Naive B cell (primary cell): ENCODE measurements at regions not wholly inside any gene's neighbourhood (a gene's known extent, or its start where the extent isn't known, plus 50 kb on each side); places are given as distances from the start of the nearest gene placed in this dataset.
A peak's percentile ranks its signal among the peaks of the same experiment; 100 is the strongest.
"Not testable (repeated sequence)": the region's sequence is repeated elsewhere in the genome, so short reads cannot be mapped to it uniquely, and the experiment has no call there.

Experiments
- ATAC-seq, 2 donors: fragments of 150-1000 bp; cut with Tn5 transposase; 2 replicates each; pipeline ENCODE4 v1.10.0; 2021; ENCODE audit warnings: low read depth in 2 of 2, mild to moderate bottlenecking in 2 of 2, moderate library complexity in 2 of 2
- DNase-seq: peaks from one replicate; pipeline ENCODE4 v3.0.0; 2022
- H3K27ac Mint-ChIP-seq, 6 donors: one replicate each; pipeline ENCODE4 v1.8.0; 2020 to 2022; ENCODE audit warnings: mild to moderate bottlenecking in 6 of 6, mixed read lengths in 6 of 6, moderate library complexity in 5 of 6, inconsistent platforms in 2 of 6
- H3K27me3 Mint-ChIP-seq, 3 donors: one replicate each; pipeline ENCODE4 v1.8.0; 2021 to 2022; ENCODE audit warnings: mixed read lengths in 3 of 3, mild to moderate bottlenecking in 1 of 3
- H3K36me3 Mint-ChIP-seq, 2 donors: one replicate each; pipeline ENCODE4 v1.8.0; 2020 to 2022; ENCODE audit warnings: mixed read lengths in 2 of 2, inconsistent platforms in 1 of 2, mild to moderate bottlenecking in 1 of 2
- H3K4me1 Mint-ChIP-seq, 3 donors: one replicate each; pipeline ENCODE4 v1.8.0; 2020 to 2022; ENCODE audit warnings: mixed read lengths in 3 of 3, inconsistent platforms in 1 of 3, mild to moderate bottlenecking in 1 of 3, moderate library complexity in 1 of 3
- H3K4me3 Mint-ChIP-seq, 8 donors: one replicate each; pipeline ENCODE4 v1.8.0; 2020 to 2022; ENCODE audit warnings: mild to moderate bottlenecking in 8 of 8, mixed read lengths in 8 of 8, moderate library complexity in 8 of 8, inconsistent platforms in 2 of 8
- H3K9me3 Mint-ChIP-seq, 7 donors: one replicate each; pipeline ENCODE4 v1.8.0; 2020 to 2022; ENCODE audit warnings: mixed read lengths in 7 of 7, mild to moderate bottlenecking in 5 of 7, inconsistent platforms in 2 of 7, moderate library complexity in 1 of 7

GRCh38 chr5:168121138-168121494 is 170.3 kb upstream of the WWC1 start:
- DNase-seq (no peak), ATAC-seq (no peak)
- peaks cover 0 to 7% of the 10 kb centered on the region in 2 donors for H3K36me3 Mint-ChIP-seq
- H3K4me1 Mint-ChIP-seq, result no peaks in the 10 kb centered on the region
- peak overlapping the region in 1 of 6 donors; percentile 46 for H3K27ac Mint-ChIP-seq
- H3K27me3 Mint-ChIP-seq, result no peaks in the 10 kb centered on the region
- H3K4me3 Mint-ChIP-seq, result no peak overlapping the region
- H3K9me3 Mint-ChIP-seq, result peaks cover 0 to 5% (median 0%) of the 10 kb centered on the region in 7 donors

GRCh38 chr5:168123631-168124528 is 167.6 kb upstream of the WWC1 start:
- Mint-ChIP-seq H3K27ac (no peak overlapping the region), H3K27me3 (no peaks in the 10 kb centered on the region), H3K9me3 (peaks cover 0 to 7% (median 0%) of the 10 kb centered on the region in 7 donors), H3K36me3 (peaks cover 0 to 7% of the 10 kb centered on the region in 2 donors), H3K4me1 (no peaks in the 10 kb centered on the region), H3K4me3 (no peak overlapping the region)
- DNase-seq, result no peak
- ATAC-seq, result no peak

DNA sequence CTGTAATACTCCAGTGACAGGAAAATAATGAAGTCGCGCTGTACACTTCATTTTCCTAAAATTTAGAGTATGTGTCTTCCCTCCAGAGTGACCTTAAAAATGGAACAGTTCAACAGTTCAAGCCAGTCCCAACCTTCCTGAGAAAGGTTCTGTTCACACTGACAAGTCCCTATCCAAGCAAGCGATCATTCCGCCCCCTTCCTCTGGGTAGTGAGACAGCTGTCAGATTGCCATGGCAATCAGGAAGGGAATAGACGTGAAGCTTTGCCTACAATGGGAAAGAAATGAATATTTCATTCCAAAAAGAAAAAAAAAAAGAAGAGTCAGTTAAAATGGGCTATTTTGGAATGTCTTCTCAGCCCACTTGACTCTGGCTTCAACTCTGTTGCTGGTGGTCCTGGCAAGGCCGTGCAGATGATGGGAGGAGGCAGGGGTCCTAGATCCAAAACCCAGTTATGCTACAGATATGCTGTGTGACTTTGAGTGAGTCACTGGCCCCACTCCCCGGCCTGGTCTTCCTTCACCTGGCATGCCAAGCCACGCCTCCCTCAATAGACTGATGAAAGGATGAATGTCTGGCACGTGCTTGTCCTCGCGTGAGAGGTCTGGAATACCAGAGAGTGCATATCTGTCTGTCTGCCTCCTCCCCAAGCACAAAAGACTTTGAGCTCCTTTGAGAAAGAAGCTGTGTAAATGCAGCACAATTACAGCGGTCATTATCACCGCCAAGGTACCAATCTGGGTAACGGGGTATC is 165.8 kb upstream of the WWC1 start:
- DNase-seq (no peak), ATAC-seq (no peak)
- Mint-ChIP-seq H3K9me3 (peaks cover 0 to 9% (median 0%) of the 10 kb centered on the region in 7 donors), H3K27ac (peak overlapping the region in 1 of 6 donors; percentile 35), H3K4me1 (no peaks in the 10 kb centered on the region), H3K27me3 (no peaks in the 10 kb centered on the region), H3K4me3 (no peak overlapping the region), H3K36me3 (peaks cover 0 to 7% of the 10 kb centered on the region in 2 donors)

GRCh38 chr5:168126606-168127005 is 164.8 kb upstream of the WWC1 start:
- Mint-ChIP-seq H3K36me3 (peaks cover 0 to 7% of the 10 kb centered on the region in 2 donors), H3K9me3 (peaks cover 0 to 9% (median 0%) of the 10 kb centered on the region in 7 donors), H3K27me3 (no peaks in the 10 kb centered on the region), H3K27ac (no peak overlapping the region), H3K4me1 (no peaks in the 10 kb centered on the region), H3K4me3 (no peak overlapping the region)
- no peak for DNase-seq
- ATAC-seq, result no peak

GRCh38 chr5:168128111-168128510 is 163.3 kb upstream of the WWC1 start:
- H3K27ac Mint-ChIP-seq, result no peak overlapping the region
- H3K9me3 Mint-ChIP-seq, result peaks cover 0 to 9% (median 0%) of the 10 kb centered on the region in 7 donors
- ATAC-seq (no peak), DNase-seq (no peak)
- peaks cover 0 to 7% of the 10 kb centered on the region in 2 donors for H3K36me3 Mint-ChIP-seq
- no peak overlapping the region for H3K4me3 Mint-ChIP-seq
- no peaks in the 10 kb centered on the region for H3K4me1 Mint-ChIP-seq
- no peaks in the 10 kb centered on the region for H3K27me3 Mint-ChIP-seq

DNA sequence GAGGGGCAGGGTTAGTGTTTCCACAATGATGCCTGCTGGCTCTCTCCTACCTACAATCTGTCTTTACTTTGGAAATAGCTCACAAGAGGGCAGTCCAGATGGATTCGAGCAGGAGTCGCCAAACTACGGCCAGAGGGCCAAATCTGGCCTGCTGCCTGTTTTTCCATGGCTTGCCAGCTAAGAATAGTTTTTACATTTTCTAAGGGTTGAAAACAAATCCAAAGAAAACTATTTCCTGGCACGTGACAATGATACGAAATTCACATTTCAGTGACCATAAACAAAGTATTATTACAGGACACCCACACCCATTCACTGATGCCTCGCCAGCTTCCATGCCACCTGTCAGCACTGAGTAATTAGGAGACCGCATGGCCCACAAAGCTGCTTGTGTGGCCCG is 162.9 kb upstream of the WWC1 start:
- ATAC-seq, result no peak
- Mint-ChIP-seq H3K36me3 (peaks cover 0 to 7% of the 10 kb centered on the region in 2 donors), H3K4me3 (no peak overlapping the region), H3K4me1 (no peaks in the 10 kb centered on the region), H3K9me3 (peaks cover 0 to 9% (median 0%) of the 10 kb centered on the region in 7 donors), H3K27me3 (no peaks in the 10 kb centered on the region), H3K27ac (no peak overlapping the region)
- no peak for DNase-seq

DNA sequence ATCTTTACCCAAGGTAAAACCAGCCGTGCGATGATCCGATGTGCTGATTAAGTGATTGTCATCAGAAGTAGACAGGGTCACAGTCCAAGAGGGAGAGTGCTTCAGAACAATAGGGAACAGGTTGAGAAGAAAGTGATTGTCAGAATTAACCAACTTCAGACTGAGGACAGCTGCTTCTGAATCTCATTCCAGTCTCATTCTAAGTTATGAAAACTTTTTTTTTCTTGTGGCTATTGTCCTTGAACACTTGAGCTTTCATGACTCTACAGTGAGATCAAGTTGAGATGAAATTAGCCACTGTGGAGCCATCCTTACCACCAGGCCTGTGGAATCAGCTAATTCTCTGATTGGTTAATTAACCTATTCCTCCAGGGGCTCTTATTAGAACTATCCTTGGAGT is 159.9 kb upstream of the WWC1 start:
- DNase-seq, result no peak
- Mint-ChIP-seq H3K9me3 (peaks cover 0 to 4% (median 0%) of the 10 kb centered on the region in 7 donors), H3K27ac (no peak overlapping the region), H3K4me3 (no peak overlapping the region), H3K4me1 (no peaks in the 10 kb centered on the region), H3K36me3 (no peaks in the 10 kb centered on the region), H3K27me3 (no peaks in the 10 kb centered on the region)
- ATAC-seq, result no peak

- no peak overlapping the region for H3K4me3 Mint-ChIP-seq
- no peaks in the 10 kb centered on the region for H3K36me3 Mint-ChIP-seq
- ATAC-seq (no peak), DNase-seq (no peak)
- H3K4me1 Mint-ChIP-seq, result no peaks in the 10 kb centered on the region
- H3K27me3 Mint-ChIP-seq, result no peaks in the 10 kb centered on the region
- no peak overlapping the region for H3K27ac Mint-ChIP-seq
- H3K9me3 Mint-ChIP-seq, result peaks cover 0 to 4% (median 0%) of the 10 kb centered on the region in 7 donors
Measured at GRCh38 chr5:168132241-168132641, 159.2 kb upstream of the WWC1 start.

DNA sequence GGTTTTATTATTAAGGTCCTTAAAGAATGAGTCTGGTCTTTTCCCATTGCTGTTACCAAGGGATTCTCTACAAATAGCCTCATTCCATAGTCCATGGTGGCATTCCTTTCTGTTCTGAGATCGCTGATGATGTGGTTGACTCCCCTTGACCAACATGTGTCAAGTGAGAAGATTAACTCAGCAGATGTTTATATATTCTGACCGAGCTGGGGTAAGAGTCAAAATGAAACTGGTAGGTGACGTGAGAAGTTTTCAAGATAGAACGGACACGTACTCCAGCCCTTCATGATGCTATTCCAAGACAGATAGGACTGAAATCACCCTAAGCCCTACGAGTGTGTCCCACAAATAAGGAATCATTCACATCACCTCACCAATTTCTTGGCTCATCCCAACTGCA is 155.5 kb upstream of the WWC1 start:
- Mint-ChIP-seq H3K4me3 (no peak overlapping the region), H3K27ac (no peak overlapping the region), H3K4me1 (no peaks in the 10 kb centered on the region), H3K27me3 (no peaks in the 10 kb centered on the region), H3K9me3 (peaks cover 0 to 4% (median 0%) of the 10 kb centered on the region in 7 donors), H3K36me3 (no peaks in the 10 kb centered on the region)
- DNase-seq (no peak), ATAC-seq (no peak)

GRCh38 chr5:168136340-168136739 is 155.1 kb upstream of the WWC1 start:
- H3K27me3 Mint-ChIP-seq, result no peaks in the 10 kb centered on the region

DNA sequence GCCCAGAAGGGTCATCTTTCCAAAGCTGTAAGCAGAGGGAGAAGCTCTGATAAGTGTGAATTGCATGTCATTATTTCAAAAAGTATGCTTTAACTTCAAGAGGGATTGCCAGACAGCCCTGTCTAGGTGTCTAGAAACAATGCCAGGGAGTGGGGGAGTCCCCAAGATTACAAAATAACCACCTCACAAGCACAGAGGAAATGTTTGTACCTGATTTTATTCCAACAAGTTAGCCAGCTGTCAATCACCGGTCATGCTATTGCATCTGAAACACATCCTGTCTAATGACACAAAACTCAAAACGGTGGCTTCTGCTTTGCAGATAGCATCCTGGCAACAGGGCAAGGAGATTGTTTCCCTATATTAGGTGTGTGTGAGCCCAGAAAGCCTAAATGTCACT is 154.2 kb upstream of the WWC1 start:
- Mint-ChIP-seq H3K4me3 (no peak overlapping the region), H3K36me3 (no peaks in the 10 kb centered on the region), H3K27me3 (no peaks in the 10 kb centered on the region), H3K4me1 (no peaks in the 10 kb centered on the region), H3K9me3 (peaks cover 0 to 4% (median 0%) of the 10 kb centered on the region in 7 donors), H3K27ac (no peak overlapping the region)
- ATAC-seq (no peak), DNase-seq (no peak)

More at GRCh38 chr5:168136340-168136739, 155.1 kb upstream of the WWC1 start:
- Mint-ChIP-seq H3K4me1 (no peaks in the 10 kb centered on the region), H3K4me3 (no peak overlapping the region), H3K27ac (no peak overlapping the region), H3K9me3 (peaks cover 0 to 4% (median 0%) of the 10 kb centered on the region in 7 donors), H3K36me3 (no peaks in the 10 kb centered on the region)
- DNase-seq (no peak), ATAC-seq (no peak)

DNA sequence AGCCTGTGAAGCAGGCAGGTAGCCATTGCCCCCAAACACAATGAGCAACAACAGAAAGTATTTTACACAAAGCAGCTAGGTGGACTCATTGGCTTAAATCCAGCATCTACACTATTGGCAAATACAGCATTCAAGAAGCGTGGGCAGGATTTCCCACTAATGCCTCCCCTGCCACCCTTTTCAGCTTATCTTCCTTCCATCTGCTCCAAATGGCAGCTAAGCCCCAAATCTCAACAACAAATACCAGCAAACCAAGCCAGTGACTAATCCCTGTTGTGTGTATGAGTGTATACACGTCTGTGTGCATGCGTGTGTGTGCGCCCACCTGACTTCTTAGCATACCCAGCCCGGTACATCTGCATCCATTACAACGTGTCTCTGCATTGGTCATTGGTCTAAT is 151.2 kb upstream of the WWC1 start:
- no peaks in the 10 kb centered on the region for H3K4me1 Mint-ChIP-seq
- no peak for ATAC-seq
- no peak overlapping the region for H3K4me3 Mint-ChIP-seq
- no peak for DNase-seq
- no peaks in the 10 kb centered on the region for H3K27me3 Mint-ChIP-seq
- H3K9me3 Mint-ChIP-seq, result peaks cover 0 to 4% (median 0%) of the 10 kb centered on the region in 7 donors
- no peak overlapping the region for H3K27ac Mint-ChIP-seq
- no peaks in the 10 kb centered on the region for H3K36me3 Mint-ChIP-seq

GRCh38 chr5:168142402-168142801 is 149.0 kb upstream of the WWC1 start:
- ATAC-seq (no peak), DNase-seq (no peak)
- Mint-ChIP-seq H3K27me3 (no peaks in the 10 kb centered on the region), H3K36me3 (no peaks in the 10 kb centered on the region), H3K4me1 (no peaks in the 10 kb centered on the region), H3K27ac (no peak overlapping the region), H3K9me3 (peaks cover 0 to 5% (median 2%) of the 10 kb centered on the region in 7 donors), H3K4me3 (no peak overlapping the region)

DNA sequence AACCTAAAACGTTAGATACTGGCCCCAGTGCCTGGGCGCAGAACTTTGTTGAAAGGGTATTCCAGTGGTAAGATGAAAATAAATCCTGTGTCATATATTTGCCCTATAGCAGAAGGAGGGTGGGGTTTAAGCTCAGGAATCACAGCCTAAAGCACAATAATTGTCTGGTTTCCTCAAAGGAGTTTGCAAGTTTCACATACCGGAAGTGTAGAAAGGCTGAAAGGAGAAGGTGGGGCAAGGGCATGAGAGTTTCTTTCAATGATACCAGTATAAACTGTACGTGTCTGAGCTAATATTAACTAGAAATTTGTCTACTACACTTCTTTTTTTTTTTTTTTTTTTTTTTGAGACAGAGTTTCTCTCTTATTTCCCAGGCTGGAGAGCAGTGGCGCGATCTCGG is 147.9 kb upstream of the WWC1 start:
- H3K36me3 Mint-ChIP-seq, H3K27me3 Mint-ChIP-seq, H3K27ac Mint-ChIP-seq, H3K4me3 Mint-ChIP-seq, ATAC-seq, DNase-seq, H3K9me3 Mint-ChIP-seq, H3K4me1 Mint-ChIP-seq: not testable (repeated sequence)
